ENCODE measurements at regions not wholly inside any gene's neighbourhood (a gene's known extent, or its start where the extent isn't known, plus 50 kb on each side); places are given as distances from the start of the nearest gene placed in this dataset.

- Mint-ChIP-seq H3K9me3 (peaks cover 7 to 15% of the 10 kb centered on the region in 2 experiments; a peak in 4 of 5 replicates), H3K4me3 (no peak overlapping the region), H3K36me3 (ENCODE audit: insufficient read depth in 1 of 3, low read depth in 3 of 3) (peaks cover 0 to 18% (median 0%) of the 10 kb centered on the region in 3 experiments; a peak in 5 of 7 replicates), H3K27ac (no peak overlapping the region), H3K27me3 (ENCODE audit: low read depth) (no peaks in the 10 kb centered on the region), H3K4me1 (peaks cover 0 to 3% of the 10 kb centered on the region in 2 experiments; a peak in 2 of 4 replicates)
- no peak for TF ChIP-seq CTCF (conservative IDR thresholded peaks at IDR 0.05)
- H4K20me1 ChIP-seq (ENCODE audit: control insufficient read depth, insufficient read depth, insufficient read length): no peaks in the 10 kb centered on the region
- H3T11ph ChIP-seq (ENCODE audit: low read length): no peak overlapping the region
- no peak overlapping the region for H2BK15ac ChIP-seq (ENCODE audit: low read depth, low read length)
- H3K4ac ChIP-seq (ENCODE audit: low read depth, low read length): no peak overlapping the region
- no peak for DNase-seq
- H3K14ac ChIP-seq (ENCODE audit: insufficient read depth, low read length): no peak overlapping the region
- no peak overlapping the region for H3K9ac ChIP-seq (ENCODE audit: extremely low read depth, insufficient read length, low read length)
- H3K23ac ChIP-seq (ENCODE audit: insufficient read length, low read depth, low read length): no peak overlapping the region
- no peak overlapping the region for H2BK20ac ChIP-seq (ENCODE audit: low read depth, low read length, poor library complexity, severe bottlenecking)
- H3K9me3 ChIP-seq (ENCODE audit: control insufficient read depth, low read depth, low read length): no peaks in the 10 kb centered on the region
- no peak overlapping the region for H3K18ac ChIP-seq (ENCODE audit: insufficient read length, low read depth, low read length)
- no peaks in the 10 kb centered on the region for H3K79me2 ChIP-seq (ENCODE audit: insufficient read depth, low read length)
- H4K91ac ChIP-seq (ENCODE audit: insufficient read length, low read depth, low read length): no peak overlapping the region
- no peak overlapping the region for H4K5ac ChIP-seq (ENCODE audit: insufficient read length, low read depth, low read length)
- H3K79me1 ChIP-seq (ENCODE audit: insufficient read depth, low read depth, low read length, poor library complexity, severe bottlenecking): no peaks in the 10 kb centered on the region
- H3K4me1 ChIP-seq (ENCODE audit: insufficient read depth, low read length): no peaks in the 10 kb centered on the region
- H4K8ac ChIP-seq (replicated peaks; ENCODE audit: insufficient read length, low read depth, low read length): no peak overlapping the region
- H2BK5ac ChIP-seq (ENCODE audit: insufficient read length, low read length): no peak overlapping the region
- H3K56ac ChIP-seq (ENCODE audit: insufficient read length, low read depth, low read length): no peak overlapping the region
- H3K23me2 ChIP-seq (ENCODE audit: insufficient read length, low read depth, low read length, poor library complexity, severe bottlenecking): no peaks in the 10 kb centered on the region
- H3K27me3 ChIP-seq (ENCODE audit: insufficient read depth, low read length): no peaks in the 10 kb centered on the region
- H3K4me2 ChIP-seq (ENCODE audit: insufficient read depth, insufficient read length, low read length): no peak overlapping the region
- no peak overlapping the region for H2BK120ac ChIP-seq (ENCODE audit: low read depth, low read length, poor library complexity, severe bottlenecking)
- no peak overlapping the region for H2AFZ ChIP-seq (ENCODE audit: low read length)
- no peak overlapping the region for H2AK5ac ChIP-seq (ENCODE audit: insufficient read length, low read length)
- no peak overlapping the region for H3K27ac ChIP-seq (ENCODE audit: insufficient read length, low read depth, low read length)
- H2BK12ac ChIP-seq (ENCODE audit: insufficient read length, low read depth, low read length): no peak overlapping the region
- no CpG with 5 or more reads among the region's 5 CpGs for WGBS (ENCODE audit: extremely low coverage, insufficient read length, low lambda C conversion rate)
Observed at GRCh38 chr5:13472842-13473241, 471.6 kb downstream of the DNAH5 start.
